HG03060 (cell line): ENCODE measurements at regions not wholly inside any gene's neighbourhood (a gene's known extent, or its start where the extent isn't known, plus 50 kb on each side); places are given as distances from the start of the nearest gene placed in this dataset.

ENCODE experiments used
- ATAC-seq: cut with Tn5 transposase; IDR thresholded peaks from one replicate; pipeline ENCODE4 v1.9.1; 2021; ENCODE audit warnings: low read depth, moderate number of reproducible peaks; ENCODE audit not compliant: unreplicated experiment

GRCh38 chr3:8183627-8184026, 318.0 kb upstream of the LMCD1 start:
- ATAC-seq: peak; percentile 55

GRCh38 chr3:8186213-8186612, 315.4 kb upstream of the LMCD1 start:
- no peak for ATAC-seq

GRCh38 chr3:8187996-8188395, 313.6 kb upstream of the LMCD1 start:
- no peak for ATAC-seq

GRCh38 chr3:8189051-8189450, 312.6 kb upstream of the LMCD1 start:
- ATAC-seq: no peak

GRCh38 chr3:8191406-8191805, 310.2 kb upstream of the LMCD1 start:
- ATAC-seq: no peak

- ATAC-seq: no peak
Measured at GRCh38 chr3:8197384-8197783, 304.2 kb upstream of the LMCD1 start.

- ATAC-seq: no peak
Measured at GRCh38 chr3:8198605-8199004, 303.0 kb upstream of the LMCD1 start.

GRCh38 chr3:8200996-8201395, 300.6 kb upstream of the LMCD1 start:
- ATAC-seq: no peak

GRCh38 chr3:8201886-8202285, 299.7 kb upstream of the LMCD1 start:
- ATAC-seq: no peak

GRCh38 chr3:8204331-8204730, 297.3 kb upstream of the LMCD1 start:
- no peak for ATAC-seq

GRCh38 chr3:8204853-8205650, 296.6 kb upstream of the LMCD1 start:
- no peak for ATAC-seq

- no peak for ATAC-seq
Measured at GRCh38 chr3:8205881-8206280, 295.7 kb upstream of the LMCD1 start.

GRCh38 chr3:8206971-8207617, 294.5 kb upstream of the LMCD1 start:
- no peak for ATAC-seq

GRCh38 chr3:8210882-8211341, 290.7 kb upstream of the LMCD1 start:
- no peak for ATAC-seq

GRCh38 chr3:8212794-8213193, 288.8 kb upstream of the LMCD1 start:
- ATAC-seq: no peak

GRCh38 chr3:8213286-8213685, 288.3 kb upstream of the LMCD1 start:
- ATAC-seq: no peak

GRCh38 chr3:8215821-8216220, 285.8 kb upstream of the LMCD1 start:
- ATAC-seq: no peak

GRCh38 chr3:8218353-8218940, 283.2 kb upstream of the LMCD1 start:
- no peak for ATAC-seq

GRCh38 chr3:8220291-8220690, 281.3 kb upstream of the LMCD1 start:
- no peak for ATAC-seq

- ATAC-seq: no peak
Measured at GRCh38 chr3:8223766-8224165, 277.9 kb upstream of the LMCD1 start.

- no peak for ATAC-seq
Measured at GRCh38 chr3:8224941-8225340, 276.7 kb upstream of the LMCD1 start.

- no peak for ATAC-seq
Measured at GRCh38 chr3:8233938-8234337, 267.7 kb upstream of the LMCD1 start.
